ENCODE measurements at regions not wholly inside any gene's neighbourhood (a gene's known extent, or its start where the extent isn't known, plus 50 kb on each side); places are given as distances from the start of the nearest gene placed in this dataset.

DNA sequence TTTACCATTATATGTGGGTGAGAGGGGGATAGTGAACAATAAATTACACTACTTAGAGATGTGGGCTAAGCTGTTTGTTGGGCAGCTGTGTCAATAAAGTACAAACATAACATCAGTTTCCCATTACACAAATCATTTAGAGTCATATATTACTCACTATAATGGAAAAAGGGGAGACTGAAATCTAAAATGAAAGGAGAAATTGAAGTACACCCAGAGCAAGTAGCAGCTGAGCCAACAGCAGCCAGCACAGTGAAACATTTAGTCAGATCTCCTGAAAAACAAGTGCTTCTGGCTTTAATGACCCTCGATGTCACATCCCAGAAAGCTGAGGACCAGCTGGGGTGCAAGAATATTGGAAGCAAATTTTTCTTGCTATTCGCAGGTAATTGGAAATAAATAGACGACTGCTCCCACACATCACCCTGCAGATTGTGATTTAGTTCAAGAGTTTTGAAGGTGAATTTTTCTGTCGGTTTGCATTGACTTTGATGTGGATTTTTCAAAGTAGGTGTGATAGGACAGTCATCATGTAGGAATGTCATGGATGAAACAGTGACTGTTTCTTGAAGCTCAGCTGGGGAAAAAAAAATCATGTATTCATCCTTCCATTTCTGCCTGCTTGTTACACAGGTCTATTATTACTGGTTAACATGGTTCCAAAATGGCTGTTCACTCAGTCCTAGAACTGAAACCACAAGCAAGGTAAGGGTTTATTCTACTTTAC lies 1607.3 kb upstream of the CELF4 start:
- Mint-ChIP-seq H3K4me3 (no peak overlapping the region), H3K9me3 (no peaks in the 10 kb centered on the region; the same call in 2 of the 3 replicates), H3K27ac (no peak overlapping the region), H3K27me3 (ENCODE audit: insufficient read depth, low read depth, poor library complexity) (no peaks in the 10 kb centered on the region), H3K36me3 (ENCODE audit: low read depth) (no peaks in the 10 kb centered on the region; the same call in 2 of the 3 replicates), H3K4me1 (peaks cover 22% of the 10 kb centered on the region)
- TF ChIP-seq, protein P1, sequence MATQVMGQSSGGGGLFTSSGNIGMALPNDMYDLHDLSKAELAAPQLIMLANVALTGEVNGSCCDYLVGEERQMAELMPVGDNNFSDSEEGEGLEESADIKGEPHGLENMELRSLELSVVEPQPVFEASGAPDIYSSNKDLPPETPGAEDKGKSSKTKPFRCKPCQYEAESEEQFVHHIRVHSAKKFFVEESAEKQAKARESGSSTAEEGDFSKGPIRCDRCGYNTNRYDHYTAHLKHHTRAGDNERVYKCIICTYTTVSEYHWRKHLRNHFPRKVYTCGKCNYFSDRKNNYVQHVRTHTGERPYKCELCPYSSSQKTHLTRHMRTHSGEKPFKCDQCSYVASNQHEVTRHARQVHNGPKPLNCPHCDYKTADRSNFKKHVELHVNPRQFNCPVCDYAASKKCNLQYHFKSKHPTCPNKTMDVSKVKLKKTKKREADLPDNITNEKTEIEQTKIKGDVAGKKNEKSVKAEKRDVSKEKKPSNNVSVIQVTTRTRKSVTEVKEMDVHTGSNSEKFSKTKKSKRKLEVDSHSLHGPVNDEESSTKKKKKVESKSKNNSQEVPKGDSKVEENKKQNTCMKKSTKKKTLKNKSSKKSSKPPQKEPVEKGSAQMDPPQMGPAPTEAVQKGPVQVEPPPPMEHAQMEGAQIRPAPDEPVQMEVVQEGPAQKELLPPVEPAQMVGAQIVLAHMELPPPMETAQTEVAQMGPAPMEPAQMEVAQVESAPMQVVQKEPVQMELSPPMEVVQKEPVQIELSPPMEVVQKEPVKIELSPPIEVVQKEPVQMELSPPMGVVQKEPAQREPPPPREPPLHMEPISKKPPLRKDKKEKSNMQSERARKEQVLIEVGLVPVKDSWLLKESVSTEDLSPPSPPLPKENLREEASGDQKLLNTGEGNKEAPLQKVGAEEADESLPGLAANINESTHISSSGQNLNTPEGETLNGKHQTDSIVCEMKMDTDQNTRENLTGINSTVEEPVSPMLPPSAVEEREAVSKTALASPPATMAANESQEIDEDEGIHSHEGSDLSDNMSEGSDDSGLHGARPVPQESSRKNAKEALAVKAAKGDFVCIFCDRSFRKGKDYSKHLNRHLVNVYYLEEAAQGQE (IDR thresholded peaks at IDR 0.05; ENCODE audit: unreplicated experiment), result no peak
- TF ChIP-seq JUNB (IDR thresholded peaks at IDR 0.05; ENCODE audit: unreplicated experiment), result no peak
- TF ChIP-seq POLR2AphosphoS5 (IDR thresholded peaks at IDR 0.05; ENCODE audit: low read depth), result no peak
- no peak for TF ChIP-seq EZH2 (IDR thresholded peaks at IDR 0.05; ENCODE audit: low read depth, unreplicated experiment)
- TF ChIP-seq ZNF331 (CRISPR knock-in tag; IDR thresholded peaks at IDR 0.05; ENCODE audit: low read depth), result no peak
- TF ChIP-seq, protein P2, sequence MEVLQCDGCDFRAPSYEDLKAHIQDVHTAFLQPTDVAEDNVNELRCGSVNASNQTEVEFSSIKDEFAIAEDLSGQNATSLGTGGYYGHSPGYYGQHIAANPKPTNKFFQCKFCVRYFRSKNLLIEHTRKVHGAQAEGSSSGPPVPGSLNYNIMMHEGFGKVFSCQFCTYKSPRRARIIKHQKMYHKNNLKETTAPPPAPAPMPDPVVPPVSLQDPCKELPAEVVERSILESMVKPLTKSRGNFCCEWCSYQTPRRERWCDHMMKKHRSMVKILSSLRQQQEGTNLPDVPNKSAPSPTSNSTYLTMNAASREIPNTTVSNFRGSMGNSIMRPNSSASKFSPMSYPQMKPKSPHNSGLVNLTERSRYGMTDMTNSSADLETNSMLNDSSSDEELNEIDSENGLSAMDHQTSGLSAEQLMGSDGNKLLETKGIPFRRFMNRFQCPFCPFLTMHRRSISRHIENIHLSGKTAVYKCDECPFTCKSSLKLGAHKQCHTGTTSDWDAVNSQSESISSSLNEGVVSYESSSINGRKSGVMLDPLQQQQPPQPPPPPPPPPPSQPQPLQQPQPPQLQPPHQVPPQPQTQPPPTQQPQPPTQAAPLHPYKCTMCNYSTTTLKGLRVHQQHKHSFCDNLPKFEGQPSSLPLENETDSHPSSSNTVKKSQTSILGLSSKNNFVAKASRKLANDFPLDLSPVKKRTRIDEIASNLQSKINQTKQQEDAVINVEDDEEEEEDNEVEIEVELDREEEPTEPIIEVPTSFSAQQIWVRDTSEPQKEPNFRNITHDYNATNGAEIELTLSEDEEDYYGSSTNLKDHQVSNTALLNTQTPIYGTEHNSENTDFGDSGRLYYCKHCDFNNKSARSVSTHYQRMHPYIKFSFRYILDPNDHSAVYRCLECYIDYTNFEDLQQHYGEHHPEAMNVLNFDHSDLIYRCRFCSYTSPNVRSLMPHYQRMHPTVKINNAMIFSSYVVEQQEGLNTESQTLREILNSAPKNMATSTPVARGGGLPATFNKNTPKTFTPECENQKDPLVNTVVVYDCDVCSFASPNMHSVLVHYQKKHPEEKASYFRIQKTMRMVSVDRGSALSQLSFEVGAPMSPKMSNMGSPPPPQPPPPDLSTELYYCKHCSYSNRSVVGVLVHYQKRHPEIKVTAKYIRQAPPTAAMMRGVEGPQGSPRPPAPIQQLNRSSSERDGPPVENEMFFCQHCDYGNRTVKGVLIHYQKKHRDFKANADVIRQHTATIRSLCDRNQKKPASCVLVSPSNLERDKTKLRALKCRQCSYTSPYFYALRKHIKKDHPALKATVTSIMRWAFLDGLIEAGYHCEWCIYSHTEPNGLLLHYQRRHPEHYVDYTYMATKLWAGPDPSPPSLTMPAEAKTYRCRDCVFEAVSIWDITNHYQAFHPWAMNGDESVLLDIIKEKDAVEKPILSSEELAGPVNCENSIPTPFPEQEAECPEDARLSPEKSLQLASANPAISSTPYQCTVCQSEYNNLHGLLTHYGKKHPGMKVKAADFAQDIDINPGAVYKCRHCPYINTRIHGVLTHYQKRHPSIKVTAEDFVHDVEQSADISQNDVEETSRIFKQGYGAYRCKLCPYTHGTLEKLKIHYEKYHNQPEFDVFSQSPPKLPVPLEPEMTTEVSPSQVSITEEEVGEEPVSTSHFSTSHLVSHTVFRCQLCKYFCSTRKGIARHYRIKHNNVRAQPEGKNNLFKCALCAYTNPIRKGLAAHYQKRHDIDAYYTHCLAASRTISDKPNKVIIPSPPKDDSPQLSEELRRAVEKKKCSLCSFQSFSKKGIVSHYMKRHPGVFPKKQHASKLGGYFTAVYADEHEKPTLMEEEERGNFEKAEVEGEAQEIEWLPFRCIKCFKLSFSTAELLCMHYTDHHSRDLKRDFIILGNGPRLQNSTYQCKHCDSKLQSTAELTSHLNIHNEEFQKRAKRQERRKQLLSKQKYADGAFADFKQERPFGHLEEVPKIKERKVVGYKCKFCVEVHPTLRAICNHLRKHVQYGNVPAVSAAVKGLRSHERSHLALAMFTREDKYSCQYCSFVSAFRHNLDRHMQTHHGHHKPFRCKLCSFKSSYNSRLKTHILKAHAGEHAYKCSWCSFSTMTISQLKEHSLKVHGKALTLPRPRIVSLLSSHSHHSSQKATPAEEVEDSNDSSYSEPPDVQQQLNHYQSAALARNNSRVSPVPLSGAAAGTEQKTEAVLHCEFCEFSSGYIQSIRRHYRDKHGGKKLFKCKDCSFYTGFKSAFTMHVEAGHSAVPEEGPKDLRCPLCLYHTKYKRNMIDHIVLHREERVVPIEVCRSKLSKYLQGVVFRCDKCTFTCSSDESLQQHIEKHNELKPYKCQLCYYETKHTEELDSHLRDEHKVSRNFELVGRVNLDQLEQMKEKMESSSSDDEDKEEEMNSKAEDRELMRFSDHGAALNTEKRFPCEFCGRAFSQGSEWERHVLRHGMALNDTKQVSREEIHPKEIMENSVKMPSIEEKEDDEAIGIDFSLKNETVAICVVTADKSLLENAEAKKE (CRISPR knock-in tag; IDR thresholded peaks at IDR 0.05), result no peak
- DNase-seq (ENCODE audit: low spot score) (no peak), ATAC-seq (no peak)
- Histone ChIP-seq H2AFZ (no peak overlapping the region), H3K9me2 (ENCODE audit: insufficient read depth) (no peaks in the 10 kb centered on the region), H3K79me2 (replicated peaks; ENCODE audit: insufficient read depth) (no peaks in the 10 kb centered on the region), H3K27me3 (ENCODE audit: insufficient read depth) (no peaks in the 10 kb centered on the region), H3K27ac (ENCODE audit: low read depth) (no peak overlapping the region), H3K4me1 (ENCODE audit: insufficient read depth) (peaks cover 24% of the 10 kb centered on the region), H3K4me2 (no peak overlapping the region), H3F3A (replicated peaks; ENCODE audit: low read depth) (no peaks in the 10 kb centered on the region), H3K36me3 (ENCODE audit: insufficient read depth) (no peaks in the 10 kb centered on the region), H4K20me1 (replicated peaks; ENCODE audit: insufficient read depth) (no peaks in the 10 kb centered on the region), H3K4me3 (no peak overlapping the region)

Measured in GM23338 (cell line).